Lower lobe of right lung (tissue), 2 donors: ENCODE measurements at regions not wholly inside any gene's neighbourhood (a gene's known extent, or its start where the extent isn't known, plus 50 kb on each side); places are given as distances from the start of the nearest gene placed in this dataset.

Source experiments
- ATAC-seq, 2 donors: fragments of 200-7000 bp; cut with Tn5 transposase; one replicate each; pipeline ENCODE4 v1.9.1; 2020 to 2022; ENCODE audit warnings: mild to moderate bottlenecking in 2 of 2, moderate library complexity in 2 of 2
- DNase-seq: peaks from one replicate; pipeline ENCODE4 v3.0.0-alpha.2; 2020
- H3K27ac ChIP-seq: fragments of 200-600 bp; one replicate; pipeline ENCODE4 v1.8.0; 2022
- H3K27me3 ChIP-seq: fragments of 200-600 bp; one replicate; pipeline ENCODE4 v1.8.0; 2022; ENCODE audit warnings: low read depth
- H3K36me3 ChIP-seq: fragments of 200-600 bp; one replicate; pipeline ENCODE4 v1.8.0; 2022; ENCODE audit warnings: mild to moderate bottlenecking
- H3K4me1 ChIP-seq: fragments of 200-600 bp; one replicate; pipeline ENCODE4 v1.8.0; 2022
- H3K4me3 ChIP-seq: fragments of 200-600 bp; one replicate; pipeline ENCODE4 v1.8.0; 2022; ENCODE audit warnings: mild to moderate bottlenecking
- H3K9me3 ChIP-seq: fragments of 200-600 bp; one replicate; pipeline ENCODE4 v1.8.0; 2022
- intact Hi-C: fragments of 100-400 bp; cut with DNase I; formaldehyde crosslinking; loops from one replicate; pipeline ENCODE4 v1.11.0; 2022
- TF ChIP-seq, protein P1 (sequence below): fragments of 200-600 bp; IDR thresholded peaks from one replicate; pipeline ENCODE4 v1.8.0; 2022; ENCODE audit warnings: antibody characterized with exemption, mild to moderate bottlenecking
- donor health status: DM: no; HTN: yes; CAD: no; lungs with severe emphysema.

DNA sequence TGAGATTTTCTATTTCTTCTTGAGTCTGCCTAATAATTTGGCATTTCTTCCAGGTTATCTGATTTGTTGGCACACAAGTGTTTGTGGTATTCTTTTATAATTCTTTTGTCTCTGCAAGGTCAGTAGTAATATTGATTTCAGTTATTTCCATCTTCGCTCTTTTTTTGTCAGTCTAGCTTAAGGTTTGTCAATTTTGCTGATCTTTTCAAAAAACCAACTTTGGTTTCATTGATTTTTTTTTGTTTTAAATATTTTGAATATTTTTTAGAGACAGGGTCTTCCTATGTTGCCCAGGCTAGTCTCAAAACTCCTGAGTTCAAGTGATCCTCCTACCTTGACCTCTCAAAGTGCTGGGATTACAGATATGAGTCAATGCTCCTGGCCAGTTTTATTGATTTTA is 162.8 kb downstream of the BARX1 start:
- DNase-seq (no peak), ATAC-seq (no peak)
- H3K27me3 ChIP-seq, result no peaks in the 10 kb centered on the region
- no peak overlapping the region for H3K27ac ChIP-seq
- TF ChIP-seq, protein P1, sequence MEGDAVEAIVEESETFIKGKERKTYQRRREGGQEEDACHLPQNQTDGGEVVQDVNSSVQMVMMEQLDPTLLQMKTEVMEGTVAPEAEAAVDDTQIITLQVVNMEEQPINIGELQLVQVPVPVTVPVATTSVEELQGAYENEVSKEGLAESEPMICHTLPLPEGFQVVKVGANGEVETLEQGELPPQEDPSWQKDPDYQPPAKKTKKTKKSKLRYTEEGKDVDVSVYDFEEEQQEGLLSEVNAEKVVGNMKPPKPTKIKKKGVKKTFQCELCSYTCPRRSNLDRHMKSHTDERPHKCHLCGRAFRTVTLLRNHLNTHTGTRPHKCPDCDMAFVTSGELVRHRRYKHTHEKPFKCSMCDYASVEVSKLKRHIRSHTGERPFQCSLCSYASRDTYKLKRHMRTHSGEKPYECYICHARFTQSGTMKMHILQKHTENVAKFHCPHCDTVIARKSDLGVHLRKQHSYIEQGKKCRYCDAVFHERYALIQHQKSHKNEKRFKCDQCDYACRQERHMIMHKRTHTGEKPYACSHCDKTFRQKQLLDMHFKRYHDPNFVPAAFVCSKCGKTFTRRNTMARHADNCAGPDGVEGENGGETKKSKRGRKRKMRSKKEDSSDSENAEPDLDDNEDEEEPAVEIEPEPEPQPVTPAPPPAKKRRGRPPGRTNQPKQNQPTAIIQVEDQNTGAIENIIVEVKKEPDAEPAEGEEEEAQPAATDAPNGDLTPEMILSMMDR, result no peak
- H3K4me1 ChIP-seq, result no peaks in the 10 kb centered on the region
- intact Hi-C loops, result no loop called here
- no peak overlapping the region for H3K4me3 ChIP-seq
- H3K36me3 ChIP-seq, result no peaks in the 10 kb centered on the region
- H3K9me3 ChIP-seq, result no peaks in the 10 kb centered on the region

DNA sequence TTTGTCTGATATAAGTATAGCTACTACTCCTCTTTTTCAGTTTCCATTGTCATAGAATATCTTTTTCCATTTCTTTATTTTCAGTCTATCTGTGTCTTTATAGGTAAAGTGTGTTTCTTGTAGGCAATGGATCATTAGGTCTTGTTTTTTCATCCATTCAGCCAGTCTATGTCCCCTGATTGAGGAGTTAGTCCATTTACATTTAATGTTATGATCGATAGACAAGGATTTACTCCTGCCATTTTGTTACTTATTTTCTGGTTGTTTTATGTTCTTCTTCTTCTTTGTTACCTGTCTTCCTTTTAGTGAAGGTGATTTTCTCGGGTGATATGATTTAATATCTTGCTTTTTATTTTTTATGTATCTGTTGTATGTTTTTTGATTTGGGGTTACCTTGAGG is 169.0 kb downstream of the BARX1 start:
- Histone ChIP-seq H3K36me3 (no peaks in the 10 kb centered on the region), H3K4me3 (no peak overlapping the region), H3K27ac (no peak overlapping the region), H3K9me3 (no peaks in the 10 kb centered on the region), H3K4me1 (no peaks in the 10 kb centered on the region), H3K27me3 (no peaks in the 10 kb centered on the region)
- TF ChIP-seq, protein P1, result no peak
- no peak for ATAC-seq
- intact Hi-C loops, result no loop called here
- DNase-seq, result no peak

DNA sequence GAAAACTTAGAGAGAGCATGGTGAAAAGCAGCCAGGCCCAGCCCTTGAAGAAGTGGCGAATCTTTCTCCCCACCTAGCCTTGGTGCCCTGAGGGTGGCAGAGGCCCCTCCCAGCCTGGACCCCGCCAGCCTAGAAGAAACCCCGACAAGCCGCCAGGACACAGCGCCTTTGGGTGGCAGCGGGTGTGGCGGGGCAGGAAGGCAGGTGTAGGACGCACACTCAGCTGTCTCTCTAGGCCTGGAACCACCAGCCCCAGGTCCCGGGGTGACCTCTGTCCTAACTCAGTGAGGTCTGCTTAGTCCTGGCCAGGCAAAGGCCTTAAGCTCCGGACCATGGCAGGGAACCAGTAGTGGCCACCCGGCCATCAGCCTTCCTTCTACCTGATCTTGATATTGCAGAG is 178.3 kb downstream of the BARX1 start:
- Histone ChIP-seq H3K4me1 (no peaks in the 10 kb centered on the region), H3K27ac (no peak overlapping the region), H3K4me3 (no peak overlapping the region), H3K27me3 (no peaks in the 10 kb centered on the region), H3K36me3 (no peaks in the 10 kb centered on the region), H3K9me3 (no peaks in the 10 kb centered on the region)
- intact Hi-C loops, result no loop called here
- DNase-seq (no peak), ATAC-seq (no peak)
- TF ChIP-seq, protein P1, result no peak

DNA sequence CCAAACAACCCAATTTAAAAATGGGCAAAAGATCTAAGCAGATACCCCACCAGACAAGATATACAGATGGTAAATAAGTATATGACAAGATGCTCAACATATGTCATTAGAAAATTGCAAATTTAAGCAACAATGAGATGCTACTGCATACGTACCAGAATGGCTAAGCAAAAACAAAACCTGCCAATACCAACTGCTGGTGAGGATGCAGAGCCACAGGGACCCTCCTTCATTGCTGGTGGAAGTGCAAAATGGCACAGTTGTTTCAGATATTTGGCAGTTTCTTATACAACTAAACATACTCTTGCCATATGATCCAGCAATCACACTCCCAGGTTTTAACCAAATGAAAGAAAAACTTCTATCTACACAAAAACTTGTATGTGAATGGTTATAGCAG is 178.9 kb downstream of the BARX1 start:
- TF ChIP-seq, protein P1, result no peak
- Histone ChIP-seq H3K4me3 (no peak overlapping the region), H3K27me3 (no peaks in the 10 kb centered on the region), H3K4me1 (no peaks in the 10 kb centered on the region), H3K36me3 (no peaks in the 10 kb centered on the region), H3K27ac (no peak overlapping the region), H3K9me3 (no peaks in the 10 kb centered on the region)
- ATAC-seq (no peak), DNase-seq (no peak)
- intact Hi-C loops, result no loop called here

DNA sequence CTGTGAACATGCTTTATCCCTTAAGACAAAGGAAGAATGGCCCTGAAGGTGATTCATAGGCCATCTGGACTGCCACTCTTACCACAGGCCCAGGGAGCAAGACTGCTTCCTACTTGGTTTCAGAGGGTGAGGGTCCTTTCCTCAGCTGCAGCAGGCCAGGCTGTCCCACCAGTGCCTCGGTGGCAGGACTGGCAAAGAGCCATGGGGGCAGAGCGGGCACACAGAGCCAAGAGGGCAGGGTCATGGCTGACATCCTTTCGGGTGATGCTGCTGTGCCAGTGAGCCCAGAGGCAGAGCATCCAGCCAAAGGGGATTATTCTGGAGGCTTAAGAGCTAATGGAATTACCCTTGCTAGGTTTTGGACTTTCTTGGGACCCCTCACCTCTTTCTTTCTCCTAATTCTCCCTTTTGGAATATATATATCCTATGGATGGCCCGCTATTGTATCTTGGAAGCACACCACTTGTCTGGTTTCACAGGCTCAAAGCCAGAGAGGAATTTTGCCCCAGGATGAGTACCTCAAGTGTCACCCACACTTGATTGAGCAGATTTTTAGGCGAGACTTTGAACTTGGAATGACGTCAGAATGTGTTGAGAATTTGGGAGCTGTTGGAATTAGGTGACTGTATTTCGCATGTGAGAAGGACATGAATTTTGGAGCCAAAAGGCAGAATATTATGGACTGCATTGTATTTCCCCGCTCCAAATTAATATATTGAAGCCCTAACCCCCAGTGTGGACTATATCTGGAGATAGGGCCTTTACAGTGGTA is 180.6 kb downstream of the BARX1 start:
- Histone ChIP-seq H3K4me1 (no peaks in the 10 kb centered on the region), H3K27ac (no peak overlapping the region), H3K27me3 (no peaks in the 10 kb centered on the region), H3K36me3 (no peaks in the 10 kb centered on the region), H3K9me3 (no peaks in the 10 kb centered on the region), H3K4me3 (no peak overlapping the region)
- DNase-seq, result no peak
- intact Hi-C loops, result no loop called here
- TF ChIP-seq, protein P1, result no peak
- ATAC-seq, result no peak
